ENCODE measurements at regions not wholly inside any gene's neighbourhood (a gene's known extent, or its start where the extent isn't known, plus 50 kb on each side); places are given as distances from the start of the nearest gene placed in this dataset.

DNA sequence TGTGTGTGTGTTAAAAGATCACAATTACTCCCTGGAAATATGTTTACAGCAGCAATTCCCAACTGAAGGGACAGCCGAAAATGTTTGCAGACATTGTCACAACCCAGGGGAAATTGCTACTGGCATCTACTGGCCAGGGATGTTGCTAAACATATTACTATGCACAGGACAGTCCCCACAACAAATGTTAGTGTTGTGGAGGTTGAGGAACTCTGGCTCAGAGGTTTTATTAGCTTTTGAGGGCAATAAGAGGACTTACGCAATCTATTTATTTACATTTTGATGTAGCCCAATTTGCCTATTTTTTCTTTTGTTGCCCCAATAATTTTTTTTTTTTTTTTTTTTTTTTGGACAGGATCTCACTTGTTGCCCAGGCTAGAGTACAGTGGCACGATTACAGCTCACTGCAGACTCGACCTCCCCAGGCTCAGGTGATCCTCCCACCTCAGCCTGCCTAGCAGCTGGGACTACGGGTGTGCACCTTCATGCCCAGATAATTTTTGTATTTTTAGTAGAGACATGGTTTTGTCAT, 154.1 kb downstream of the RPS12 start:
- no peak for TF ChIP-seq POLR2AphosphoS5 (IDR thresholded peaks at IDR 0.05)
- TF ChIP-seq, protein P1, sequence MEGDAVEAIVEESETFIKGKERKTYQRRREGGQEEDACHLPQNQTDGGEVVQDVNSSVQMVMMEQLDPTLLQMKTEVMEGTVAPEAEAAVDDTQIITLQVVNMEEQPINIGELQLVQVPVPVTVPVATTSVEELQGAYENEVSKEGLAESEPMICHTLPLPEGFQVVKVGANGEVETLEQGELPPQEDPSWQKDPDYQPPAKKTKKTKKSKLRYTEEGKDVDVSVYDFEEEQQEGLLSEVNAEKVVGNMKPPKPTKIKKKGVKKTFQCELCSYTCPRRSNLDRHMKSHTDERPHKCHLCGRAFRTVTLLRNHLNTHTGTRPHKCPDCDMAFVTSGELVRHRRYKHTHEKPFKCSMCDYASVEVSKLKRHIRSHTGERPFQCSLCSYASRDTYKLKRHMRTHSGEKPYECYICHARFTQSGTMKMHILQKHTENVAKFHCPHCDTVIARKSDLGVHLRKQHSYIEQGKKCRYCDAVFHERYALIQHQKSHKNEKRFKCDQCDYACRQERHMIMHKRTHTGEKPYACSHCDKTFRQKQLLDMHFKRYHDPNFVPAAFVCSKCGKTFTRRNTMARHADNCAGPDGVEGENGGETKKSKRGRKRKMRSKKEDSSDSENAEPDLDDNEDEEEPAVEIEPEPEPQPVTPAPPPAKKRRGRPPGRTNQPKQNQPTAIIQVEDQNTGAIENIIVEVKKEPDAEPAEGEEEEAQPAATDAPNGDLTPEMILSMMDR (IDR thresholded peaks at IDR 0.05): no peak

Measured in prostate gland (tissue), 2 donors.